ENCODE measurements at regions not wholly inside any gene's neighbourhood (a gene's known extent, or its start where the extent isn't known, plus 50 kb on each side); places are given as distances from the start of the nearest gene placed in this dataset.

- DNase-seq: no peak
Measured at GRCh38 chr4:129422277-129422676, 326.3 kb downstream of the C4orf33 start.

- no peak for DNase-seq
Measured at GRCh38 chr4:129428454-129428853, 332.5 kb downstream of the C4orf33 start.

GRCh38 chr4:129429581-129430320, 333.8 kb downstream of the C4orf33 start:
- DNase-seq: no peak

GRCh38 chr4:129437347-129437746, 341.4 kb downstream of the C4orf33 start:
- no peak for DNase-seq

GRCh38 chr4:129438456-129438981, 342.6 kb downstream of the C4orf33 start:
- DNase-seq: no peak

- no peak for DNase-seq
Measured at GRCh38 chr4:129446074-129446473, 350.1 kb downstream of the C4orf33 start.

GRCh38 chr4:129453524-129454200, 357.7 kb downstream of the C4orf33 start:
- no peak for DNase-seq

- no peak for DNase-seq
Measured at GRCh38 chr4:129455482-129455881, 359.5 kb downstream of the C4orf33 start.

GRCh38 chr4:129468624-129469023, 372.7 kb downstream of the C4orf33 start:
- no peak for DNase-seq

- DNase-seq: no peak
Measured at GRCh38 chr4:129474698-129475097, 378.7 kb downstream of the C4orf33 start.

- DNase-seq: no peak
Measured at GRCh38 chr4:129481107-129481506, 385.2 kb downstream of the C4orf33 start.

- no peak for DNase-seq
Measured at GRCh38 chr4:129488427-129488826, 392.5 kb downstream of the C4orf33 start.

- no peak for DNase-seq
Measured at GRCh38 chr4:129490516-129490915, 394.6 kb downstream of the C4orf33 start.

GRCh38 chr4:129498626-129499025, 402.7 kb downstream of the C4orf33 start:
- DNase-seq: no peak

- DNase-seq: no peak
Measured at GRCh38 chr4:129514852-129515251, 418.9 kb downstream of the C4orf33 start.

GRCh38 chr4:129515356-129515755, 419.4 kb downstream of the C4orf33 start:
- no peak for DNase-seq

- DNase-seq: no peak
Measured at GRCh38 chr4:129526812-129527211, 430.9 kb downstream of the C4orf33 start.

- DNase-seq: no peak
Measured at GRCh38 chr4:129531253-129531652, 435.3 kb downstream of the C4orf33 start.

- no peak for DNase-seq
Measured at GRCh38 chr4:129532573-129532972, 436.6 kb downstream of the C4orf33 start.

- DNase-seq: no peak
Measured at GRCh38 chr4:129543299-129543698, 447.3 kb downstream of the C4orf33 start.

- no peak for DNase-seq
Measured at GRCh38 chr4:129545599-129546278, 449.8 kb downstream of the C4orf33 start.

GRCh38 chr4:129546531-129546930, 450.6 kb downstream of the C4orf33 start:
- no peak for DNase-seq

GRCh38 chr4:129550281-129550785, 454.4 kb downstream of the C4orf33 start:
- DNase-seq: no peak
